ENCODE measurements at regions not wholly inside any gene's neighbourhood (a gene's known extent, or its start where the extent isn't known, plus 50 kb on each side); places are given as distances from the start of the nearest gene placed in this dataset.

DNA sequence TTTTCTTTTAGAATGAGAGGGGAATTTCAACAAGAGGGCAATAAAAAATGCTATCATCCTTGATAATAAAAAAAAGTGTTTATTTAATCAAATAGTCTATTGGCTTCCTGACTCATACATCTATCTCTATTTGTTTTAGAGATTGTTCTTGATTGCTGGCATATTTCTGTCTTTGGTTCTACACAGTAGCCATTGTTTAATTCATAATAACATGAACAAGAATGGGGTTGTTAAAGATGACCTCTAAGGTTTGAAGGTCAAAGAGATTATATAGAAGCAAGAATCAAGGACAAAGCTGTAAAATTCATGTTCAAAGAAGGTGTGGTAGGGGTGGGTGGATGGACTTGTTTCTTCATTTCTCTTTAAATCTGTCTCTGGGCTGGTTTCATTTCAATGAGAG is 166.0 kb upstream of the KLF12 start:
- Histone ChIP-seq H3K9me3 (no peaks in the 10 kb centered on the region), H3K4me1 (peaks cover 0 to 21% (median 18%) of the 10 kb centered on the region in 4 donors), H3K27ac (replicated peaks in 1 of 4) (no peak overlapping the region), H3K4me3 (no peak overlapping the region), H3K36me3 (no peaks in the 10 kb centered on the region), H3K27me3 (no peaks in the 10 kb centered on the region)
- intact Hi-C loops (cut with DNase I), result no loop called here
- no peak for DNase-seq (ENCODE audit: extremely low spot score)
- TF ChIP-seq, protein P1, sequence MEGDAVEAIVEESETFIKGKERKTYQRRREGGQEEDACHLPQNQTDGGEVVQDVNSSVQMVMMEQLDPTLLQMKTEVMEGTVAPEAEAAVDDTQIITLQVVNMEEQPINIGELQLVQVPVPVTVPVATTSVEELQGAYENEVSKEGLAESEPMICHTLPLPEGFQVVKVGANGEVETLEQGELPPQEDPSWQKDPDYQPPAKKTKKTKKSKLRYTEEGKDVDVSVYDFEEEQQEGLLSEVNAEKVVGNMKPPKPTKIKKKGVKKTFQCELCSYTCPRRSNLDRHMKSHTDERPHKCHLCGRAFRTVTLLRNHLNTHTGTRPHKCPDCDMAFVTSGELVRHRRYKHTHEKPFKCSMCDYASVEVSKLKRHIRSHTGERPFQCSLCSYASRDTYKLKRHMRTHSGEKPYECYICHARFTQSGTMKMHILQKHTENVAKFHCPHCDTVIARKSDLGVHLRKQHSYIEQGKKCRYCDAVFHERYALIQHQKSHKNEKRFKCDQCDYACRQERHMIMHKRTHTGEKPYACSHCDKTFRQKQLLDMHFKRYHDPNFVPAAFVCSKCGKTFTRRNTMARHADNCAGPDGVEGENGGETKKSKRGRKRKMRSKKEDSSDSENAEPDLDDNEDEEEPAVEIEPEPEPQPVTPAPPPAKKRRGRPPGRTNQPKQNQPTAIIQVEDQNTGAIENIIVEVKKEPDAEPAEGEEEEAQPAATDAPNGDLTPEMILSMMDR (IDR thresholded peaks at IDR 0.05), result no peak
- TF ChIP-seq EP300 (IDR thresholded peaks at IDR 0.05), result no peak

DNA sequence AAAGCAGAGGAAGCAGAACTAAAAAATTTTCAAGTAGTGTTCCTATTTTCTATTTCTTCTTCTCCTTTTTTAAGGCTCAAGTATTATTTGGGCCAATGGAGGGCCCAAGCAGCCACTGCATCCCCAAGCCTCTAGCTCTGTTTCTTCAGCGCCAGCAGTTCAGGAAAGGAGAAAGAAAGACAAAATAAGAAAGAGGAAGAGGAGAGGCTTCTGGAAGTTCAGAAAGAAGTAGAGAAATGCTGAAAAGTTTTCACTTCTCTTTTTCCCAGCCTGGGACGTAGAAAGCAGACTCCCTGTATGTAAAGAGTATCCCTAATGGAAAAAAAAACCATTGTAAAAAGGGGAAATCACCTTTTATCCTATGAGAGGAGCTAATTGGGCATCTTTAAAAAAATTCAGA is 165.5 kb upstream of the KLF12 start:
- WGBS, result 86% methylated on average over 2 of the region's 2 CpGs
- peaks cover 0 to 21% (median 18%) of the 10 kb centered on the region in 4 donors for H3K4me1 ChIP-seq
- intact Hi-C loops (cut with DNase I), result no loop called here
- H3K9me3 ChIP-seq, result no peaks in the 10 kb centered on the region
- TF ChIP-seq, protein P1 (IDR thresholded peaks at IDR 0.05), result no peak
- no peak for TF ChIP-seq POLR2AphosphoS5 (IDR thresholded peaks at IDR 0.05)
- no peak for TF ChIP-seq EP300 (IDR thresholded peaks at IDR 0.05)
- TF ChIP-seq POLR2A (IDR thresholded peaks at IDR 0.05; ENCODE audit: low read depth), result no peak
- no peak overlapping the region for H3K4me3 ChIP-seq
- no peaks in the 10 kb centered on the region for H3K27me3 ChIP-seq
- H3K27ac ChIP-seq (replicated peaks in 1 of 4), result no peak overlapping the region
- no peak for DNase-seq (ENCODE audit: extremely low spot score)
- no peaks in the 10 kb centered on the region for H3K36me3 ChIP-seq

DNA sequence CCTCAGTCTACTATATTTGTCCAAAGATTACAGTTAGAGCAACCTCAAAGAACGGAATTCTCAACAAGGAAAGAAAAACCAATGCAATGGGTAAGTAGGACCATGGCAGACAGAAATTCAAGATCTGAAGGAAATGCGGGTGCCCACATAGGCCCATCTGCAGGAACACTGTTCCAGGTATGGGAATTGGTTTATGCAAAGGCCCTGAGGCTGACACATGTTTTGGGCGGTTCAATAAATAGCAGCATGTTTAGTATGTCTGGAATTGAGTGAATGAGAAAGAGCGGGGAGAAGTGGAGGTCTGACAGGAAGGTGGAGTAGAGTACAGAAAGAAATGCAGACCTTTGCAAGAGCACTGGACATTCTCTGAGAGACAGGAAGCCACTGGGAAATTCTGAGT is 164.7 kb upstream of the KLF12 start:
- no peak overlapping the region for H3K27ac ChIP-seq (replicated peaks in 1 of 4)
- TF ChIP-seq EP300 (IDR thresholded peaks at IDR 0.05), result no peak
- TF ChIP-seq POLR2A (IDR thresholded peaks at IDR 0.05; ENCODE audit: low read depth), result no peak
- TF ChIP-seq, protein P1 (IDR thresholded peaks at IDR 0.05), result no peak
- no peak for TF ChIP-seq POLR2AphosphoS5 (IDR thresholded peaks at IDR 0.05)

DNA sequence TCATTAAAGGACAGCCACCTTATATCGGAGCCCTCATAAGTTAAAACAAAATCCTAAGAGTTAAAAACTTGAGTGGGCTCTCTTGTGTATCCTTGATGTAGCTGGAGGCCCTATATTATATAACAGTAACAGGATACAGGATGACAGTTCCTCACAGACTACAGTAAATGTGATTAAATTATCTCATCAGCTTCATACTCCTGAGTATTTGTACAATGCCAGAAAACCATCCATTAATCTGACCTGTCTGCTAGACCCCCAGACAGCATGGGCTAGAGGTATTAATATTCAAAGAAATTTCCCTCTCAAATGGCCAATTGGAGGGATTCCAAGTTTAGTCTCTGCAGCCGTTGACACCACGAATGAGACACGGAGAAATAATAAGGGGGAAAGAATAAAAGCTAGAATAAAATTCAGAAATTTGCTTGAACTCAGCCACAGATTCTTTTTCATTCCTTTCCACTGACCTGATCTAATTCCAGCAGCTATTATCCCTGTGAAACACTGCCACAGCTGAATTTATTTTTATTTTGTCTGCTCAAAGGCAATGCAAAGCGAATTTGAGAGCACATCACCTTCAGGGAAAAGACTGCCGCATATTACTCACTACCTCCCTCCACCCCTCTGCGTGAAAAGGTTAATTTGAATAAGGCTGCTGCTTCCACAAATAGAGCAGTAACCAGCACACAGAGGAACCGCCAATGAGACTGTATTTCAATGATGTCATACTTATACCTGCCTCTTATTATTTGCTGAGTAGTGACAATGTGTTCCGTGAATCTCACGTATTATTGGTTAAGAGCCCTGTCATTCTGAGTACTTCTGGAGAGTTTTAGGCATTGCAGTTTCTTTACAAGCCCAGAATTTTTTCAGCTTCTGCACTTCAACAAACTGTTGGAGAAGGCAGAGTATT is 155.9 kb upstream of the KLF12 start:
- Histone ChIP-seq H3K4me3 (peak overlapping the region; percentile 14 to 39 (median 29)), H3K27ac (replicated peaks in 1 of 4) (peak overlapping the region; percentile 51 to 71 (median 66)), H3K27me3 (no peaks in the 10 kb centered on the region), H3K9me3 (no peaks in the 10 kb centered on the region), H3K4me1 (peaks cover 19 to 47% (median 44%) of the 10 kb centered on the region in 4 donors), H3K36me3 (no peaks in the 10 kb centered on the region)
- DNase-seq (ENCODE audit: extremely low spot score), result no peak
- intact Hi-C loops (cut with DNase I), result loop anchor here (5.0 to 10.0 kb wide), 3 partner anchors 153 to 538 kb away; no protein-coding TSS in a partner anchor
- WGBS, result 15% methylated on average over 10 of the region's 10 CpGs
- TF ChIP-seq POLR2A (IDR thresholded peaks at IDR 0.05; ENCODE audit: low read depth), result no peak
- TF ChIP-seq EP300 (IDR thresholded peaks at IDR 0.05), result no peak
- TF ChIP-seq POLR2AphosphoS5 (IDR thresholded peaks at IDR 0.05), result peak; percentile 27 to 31

More for the DNA sequence above, 164.7 kb upstream of the KLF12 start:
- Histone ChIP-seq H3K4me3 (no peak overlapping the region), H3K36me3 (no peaks in the 10 kb centered on the region), H3K27me3 (no peaks in the 10 kb centered on the region), H3K9me3 (no peaks in the 10 kb centered on the region), H3K4me1 (peaks cover 0 to 21% (median 18%) of the 10 kb centered on the region in 4 donors)
- WGBS, result 92% methylated on average over 4 of the region's 4 CpGs
- intact Hi-C loops (cut with DNase I), result no loop called here
- DNase-seq (ENCODE audit: extremely low spot score), result no peak

DNA sequence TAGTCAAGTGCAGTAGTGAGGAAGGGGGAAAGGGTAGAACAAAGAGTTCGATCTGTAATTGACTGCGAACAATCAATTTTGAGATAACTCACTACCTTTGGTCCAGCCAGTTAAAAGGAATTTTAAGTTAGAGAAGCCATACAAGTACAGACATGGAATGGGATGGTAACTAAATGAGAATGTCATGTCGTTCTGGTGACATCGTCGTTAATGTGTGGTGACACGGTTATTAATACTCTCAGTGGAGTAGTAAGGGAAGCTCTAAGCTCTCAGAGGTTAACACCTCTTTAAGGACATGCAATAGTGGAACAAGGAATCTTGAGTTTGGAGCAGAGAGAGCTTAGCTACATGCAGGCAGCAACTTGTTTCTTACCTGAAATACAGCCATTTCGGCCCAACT is 154.9 kb upstream of the KLF12 start:
- 85% methylated on average over 7 of the region's 7 CpGs for WGBS
- Histone ChIP-seq H3K4me3 (no peak overlapping the region), H3K27ac (replicated peaks in 1 of 4) (peak overlapping the region in 1 of 4 donors; percentile 68), H3K27me3 (no peaks in the 10 kb centered on the region), H3K4me1 (peaks cover 19 to 47% (median 44%) of the 10 kb centered on the region in 4 donors), H3K9me3 (no peaks in the 10 kb centered on the region), H3K36me3 (no peaks in the 10 kb centered on the region)
- intact Hi-C loops (cut with DNase I), result loop anchor here (5.0 to 10.0 kb wide), 3 partner anchors 152 to 537 kb away; no protein-coding TSS in a partner anchor
- no peak for DNase-seq (ENCODE audit: extremely low spot score)
- TF ChIP-seq, protein P1 (IDR thresholded peaks at IDR 0.05), result no peak
- TF ChIP-seq EP300 (IDR thresholded peaks at IDR 0.05) (no peak), POLR2AphosphoS5 (IDR thresholded peaks at IDR 0.05) (no peak), POLR2A (IDR thresholded peaks at IDR 0.05; ENCODE audit: low read depth) (no peak)
